NCI-H2107 treated with DMSO at 0.1 percent for 48 hours (cell line): ENCODE measurements at regions not wholly inside any gene's neighbourhood (a gene's known extent, or its start where the extent isn't known, plus 50 kb on each side); places are given as distances from the start of the nearest gene placed in this dataset.

Experiments used
- DNase-seq: peaks from one replicate; lab custom pipeline; 2025; ENCODE audit not compliant: unreplicated experiment; lab: John Stamatoyannopoulos, UW

- no peak for DNase-seq
Observed at GRCh38 chr7:89908736-89909135, 245.5 kb upstream of the STEAP1 start.

- no peak for DNase-seq
Observed at GRCh38 chr7:89914711-89915110, 239.6 kb upstream of the STEAP1 start.

- DNase-seq = no peak
Observed at GRCh38 chr7:89926194-89926593, 228.1 kb upstream of the STEAP1 start.

GRCh38 chr7:89926701-89927100, 227.6 kb upstream of the STEAP1 start:
- no peak for DNase-seq

GRCh38 chr7:89927762-89928161, 226.5 kb upstream of the STEAP1 start:
- no peak for DNase-seq

GRCh38 chr7:89928451-89928850, 225.8 kb upstream of the STEAP1 start:
- DNase-seq = no peak

GRCh38 chr7:89934101-89934500, 220.2 kb upstream of the STEAP1 start:
- no peak for DNase-seq

GRCh38 chr7:89943525-89944050, 210.7 kb upstream of the STEAP1 start:
- no peak for DNase-seq

GRCh38 chr7:89958525-89959068, 195.7 kb upstream of the STEAP1 start:
- DNase-seq = no peak

- no peak for DNase-seq
Observed at GRCh38 chr7:89966067-89966664, 188.1 kb upstream of the STEAP1 start.

- DNase-seq = no peak
Observed at GRCh38 chr7:89975577-89975976, 178.7 kb upstream of the STEAP1 start.

- DNase-seq = no peak
Observed at GRCh38 chr7:89987665-89988064, 166.6 kb upstream of the STEAP1 start.

- no peak for DNase-seq
Observed at GRCh38 chr7:89988074-89988473, 166.2 kb upstream of the STEAP1 start.

GRCh38 chr7:89989454-89989853, 164.8 kb upstream of the STEAP1 start:
- no peak for DNase-seq

- no peak for DNase-seq
Observed at GRCh38 chr7:89994483-89994882, 159.8 kb upstream of the STEAP1 start.

- DNase-seq = no peak
Observed at GRCh38 chr7:89998554-89998953, 155.7 kb upstream of the STEAP1 start.

- no peak for DNase-seq
Observed at GRCh38 chr7:90005836-90006235, 148.4 kb upstream of the STEAP1 start.

GRCh38 chr7:90007001-90007654, 147.1 kb upstream of the STEAP1 start:
- DNase-seq = no peak

GRCh38 chr7:90007831-90008230, 146.4 kb upstream of the STEAP1 start:
- no peak for DNase-seq

- DNase-seq = no peak
Observed at GRCh38 chr7:90022213-90022612, 132.1 kb upstream of the STEAP1 start.

- no peak for DNase-seq
Observed at GRCh38 chr7:90025771-90026170, 128.5 kb upstream of the STEAP1 start.

GRCh38 chr7:90033850-90034249, 120.4 kb upstream of the STEAP1 start:
- no peak for DNase-seq

- no peak for DNase-seq
Observed at GRCh38 chr7:90053094-90053493, 101.2 kb upstream of the STEAP1 start.
